GM23338 (cell line): ENCODE measurements at regions not wholly inside any gene's neighbourhood (a gene's known extent, or its start where the extent isn't known, plus 50 kb on each side); places are given as distances from the start of the nearest gene placed in this dataset.

Experiments used
- ATAC-seq: fragments of 200-7000 bp; cut with Tn5 transposase; 3 replicates; pipeline ENCODE4 v1.9.1; 2020
- DNase-seq: peaks from one replicate; pipeline ENCODE4 v3.0.0-alpha.2; 2015; ENCODE audit warnings: low spot score
- H2AFZ ChIP-seq: fragments of 200-600 bp; sonication (generic); 2 replicates; pipeline ENCODE4 v1.8.0; 2016; ENCODE audit warnings: antibody characterized with exemption, mild to moderate bottlenecking, moderate library complexity
- H3F3A ChIP-seq: fragments of 200-600 bp; sonication (generic); replicated peaks from 2 replicates; pipeline ENCODE4 v1.8.0; 2017; ENCODE audit warnings: antibody characterized with exemption, mixed run types, low read depth
- H3K27ac ChIP-seq: fragments of 200-600 bp; sonication (generic); 2 replicates; pipeline ENCODE4 v1.6.1; 2016; ENCODE audit warnings: low read depth
- H3K27me3 ChIP-seq: fragments of 200-600 bp; sonication (generic); 2 replicates; pipeline ENCODE4 v1.8.0; 2016; ENCODE audit warnings: mild to moderate bottlenecking, mixed run types, moderate library complexity; ENCODE audit not compliant: insufficient read depth
- H3K36me3 ChIP-seq: fragments of 200-600 bp; sonication (generic); 2 replicates; pipeline ENCODE4 v1.8.0; 2016; ENCODE audit warnings: mild to moderate bottlenecking; ENCODE audit not compliant: insufficient read depth
- H3K4me1 ChIP-seq: fragments of 200-600 bp; sonication (generic); 2 replicates; pipeline ENCODE4 v1.8.0; 2016; ENCODE audit warnings: mild to moderate bottlenecking, moderate library complexity; ENCODE audit not compliant: insufficient read depth
- H3K4me2 ChIP-seq: fragments of 200-600 bp; sonication (generic); 2 replicates; pipeline ENCODE4 v1.7.1; 2017; ENCODE audit warnings: mixed run types
- H3K4me3 ChIP-seq: fragments of 200-600 bp; sonication (generic); 2 replicates; pipeline ENCODE4 v1.6.1; 2016; ENCODE audit warnings: mixed run types
- H3K79me2 ChIP-seq: fragments of 200-600 bp; sonication (generic); replicated peaks from 2 replicates; pipeline ENCODE4 v1.8.0; 2017; ENCODE audit warnings: mild to moderate bottlenecking; ENCODE audit not compliant: insufficient read depth
- H3K9me2 ChIP-seq: fragments of 200-600 bp; sonication (generic); 2 replicates; pipeline ENCODE4 v1.8.0; 2017; ENCODE audit not compliant: insufficient read depth
- H4K20me1 ChIP-seq: fragments of 200-600 bp; sonication (generic); replicated peaks from 2 replicates; pipeline ENCODE4 v1.8.0; 2017; ENCODE audit warnings: mild to moderate bottlenecking; ENCODE audit not compliant: insufficient read depth
- H3K27ac Mint-ChIP-seq: 2 replicates; pipeline ENCODE4 v1.8.0; 2020; ENCODE audit warnings: inconsistent platforms, mild to moderate bottlenecking, moderate library complexity, mixed read lengths
- H3K27me3 Mint-ChIP-seq: 3 replicates; pipeline ENCODE4 v1.8.0; 2022; ENCODE audit warnings: low read depth, mild to moderate bottlenecking, moderate library complexity, mixed read lengths, inconsistent platforms; ENCODE audit not compliant: insufficient read depth, poor library complexity
- H3K36me3 Mint-ChIP-seq: 3 replicates; pipeline ENCODE4 v1.8.0; 2021; ENCODE audit warnings: low read depth, mild to moderate bottlenecking, inconsistent platforms, moderate library complexity, mixed read lengths
- H3K4me1 Mint-ChIP-seq: 3 replicates; pipeline ENCODE4 v1.8.0; 2020; ENCODE audit warnings: mild to moderate bottlenecking, inconsistent platforms, mixed read lengths
- H3K4me3 Mint-ChIP-seq: 3 replicates; pipeline ENCODE4 v1.8.0; 2021; ENCODE audit warnings: moderate library complexity, mild to moderate bottlenecking, inconsistent platforms, mixed read lengths
- H3K9me3 Mint-ChIP-seq: 3 replicates; pipeline ENCODE4 v1.8.0; 2020; ENCODE audit warnings: moderate library complexity, mild to moderate bottlenecking, inconsistent platforms, mixed read lengths
- CREB1 ChIP-seq: fragments of 250-450 bp; sonication (Bioruptor Pico); IDR thresholded peaks from 2 replicates; pipeline ENCODE4 v1.5.0; 2020; ENCODE audit warnings: low read depth, mild to moderate bottlenecking, moderate library complexity
- CTCF ChIP-seq, 2 experiments: fragments of 200-600 bp in 1 of 2; sonication (generic) in 1 of 2; conservative IDR thresholded peaks; 2 replicates each; pipeline versions ENCODE4 v1.5.1 to v1.6.1; 2016 to 2017; ENCODE audit warnings: antibody characterized with exemption in 2 of 2, low read depth in 2 of 2, mild to moderate bottlenecking in 2 of 2, moderate library complexity in 1 of 2
- ETS1 ChIP-seq: IDR thresholded peaks from 2 replicates; pipeline ENCODE4 v1.6.1; 2016; ENCODE audit warnings: antibody characterized with exemption
- EZH2 ChIP-seq: fragments of 200-600 bp; sonication (generic); IDR thresholded peaks from one replicate; pipeline ENCODE4 v1.8.0; 2017; ENCODE audit warnings: antibody characterized with exemption, mild to moderate bottlenecking, low read depth; ENCODE audit not compliant: unreplicated experiment
- EZH2phosphoT487 ChIP-seq: fragments of 200-600 bp; sonication (generic); IDR thresholded peaks from one replicate; pipeline ENCODE4 v1.8.1; 2018; ENCODE audit warnings: antibody characterized with exemption; ENCODE audit not compliant: unreplicated experiment
- JUNB ChIP-seq: IDR thresholded peaks from one replicate; pipeline ENCODE4 v1.6.1; 2016; ENCODE audit warnings: antibody characterized with exemption; ENCODE audit not compliant: unreplicated experiment
- NANOG ChIP-seq: IDR thresholded peaks from 2 replicates; pipeline ENCODE4 v1.6.1; 2016; ENCODE audit warnings: antibody characterized with exemption, borderline replicate concordance
- POLR2AphosphoS5 ChIP-seq: IDR thresholded peaks from 2 replicates; pipeline ENCODE4 v1.6.1; 2016; ENCODE audit warnings: antibody characterized with exemption, low read depth
- REST ChIP-seq: IDR thresholded peaks from one replicate; pipeline ENCODE4 v1.6.1; 2018; ENCODE audit warnings: antibody characterized with exemption; ENCODE audit not compliant: unreplicated experiment
- STAT1 ChIP-seq: IDR thresholded peaks from one replicate; pipeline ENCODE4 v1.6.1; 2016; ENCODE audit warnings: antibody characterized with exemption; ENCODE audit not compliant: unreplicated experiment
- ZNF331 ChIP-seq: fragments of 250-450 bp; sonication (Bioruptor Pico); IDR thresholded peaks from 2 replicates; pipeline ENCODE4 v1.5.0; 2020; ENCODE audit warnings: low read depth, mild to moderate bottlenecking, moderate library complexity

- Histone ChIP-seq H3F3A (no peaks in the 10 kb centered on the region), H3K79me2 (no peaks in the 10 kb centered on the region), H3K27me3 (no peaks in the 10 kb centered on the region), H4K20me1 (no peaks in the 10 kb centered on the region), H3K4me2 (no peak overlapping the region), H3K9me2 (no peaks in the 10 kb centered on the region), H3K4me1 (peaks cover 10% of the 10 kb centered on the region), H2AFZ (no peak overlapping the region), H3K27ac (no peak overlapping the region), H3K36me3 (no peaks in the 10 kb centered on the region), H3K4me3 (no peak overlapping the region)
- TF ChIP-seq EZH2: no peak
- TF ChIP-seq JUNB: no peak
- TF ChIP-seq ZNF331 (CRISPR knock-in tag): no peak
- TF ChIP-seq ETS1: no peak
- TF ChIP-seq REST: no peak
- TF ChIP-seq CREB1: no peak
- TF ChIP-seq NANOG: no peak
- no peak for TF ChIP-seq STAT1
- DNase-seq: no peak
- Mint-ChIP-seq H3K27ac (no peak overlapping the region), H3K4me3 (no peak overlapping the region), H3K27me3 (no peaks in the 10 kb centered on the region), H3K9me3 (no peaks in the 10 kb centered on the region), H3K36me3 (no peaks in the 10 kb centered on the region), H3K4me1 (peaks cover 23% of the 10 kb centered on the region)
- ATAC-seq: no peak
These were observed 173.7 kb upstream of the ANKRD55 start for GRCh38 chr5:56406838-56407237.

GRCh38 chr5:56406221-56406620, 173.1 kb upstream of the ANKRD55 start:
- Histone ChIP-seq H4K20me1 (no peaks in the 10 kb centered on the region), H3K27me3 (no peaks in the 10 kb centered on the region), H3F3A (no peaks in the 10 kb centered on the region), H3K4me1 (peaks cover 10% of the 10 kb centered on the region), H3K9me2 (no peaks in the 10 kb centered on the region), H2AFZ (no peak overlapping the region), H3K4me3 (no peak overlapping the region), H3K79me2 (no peaks in the 10 kb centered on the region), H3K27ac (no peak overlapping the region), H3K36me3 (no peaks in the 10 kb centered on the region), H3K4me2 (no peak overlapping the region)
- ATAC-seq (no peak), DNase-seq (no peak)
- Mint-ChIP-seq H3K4me1 (peaks cover 27% of the 10 kb centered on the region), H3K27me3 (no peaks in the 10 kb centered on the region), H3K27ac (no peak overlapping the region), H3K4me3 (no peak overlapping the region), H3K36me3 (no peaks in the 10 kb centered on the region), H3K9me3 (no peaks in the 10 kb centered on the region)
- no peak for TF ChIP-seq CTCF (conservative IDR thresholded peaks at IDR 0.05; ENCODE audit: low read depth in 2 of 2)
- no peak for TF ChIP-seq JUNB
- no peak for TF ChIP-seq NANOG
- no peak for TF ChIP-seq ETS1
- TF ChIP-seq POLR2AphosphoS5: no peak
- TF ChIP-seq REST: no peak
- no peak for TF ChIP-seq ZNF331 (CRISPR knock-in tag)
- no peak for TF ChIP-seq EZH2phosphoT487
